ENCODE measurements at regions not wholly inside any gene's neighbourhood (a gene's known extent, or its start where the extent isn't known, plus 50 kb on each side); places are given as distances from the start of the nearest gene placed in this dataset.

DNA sequence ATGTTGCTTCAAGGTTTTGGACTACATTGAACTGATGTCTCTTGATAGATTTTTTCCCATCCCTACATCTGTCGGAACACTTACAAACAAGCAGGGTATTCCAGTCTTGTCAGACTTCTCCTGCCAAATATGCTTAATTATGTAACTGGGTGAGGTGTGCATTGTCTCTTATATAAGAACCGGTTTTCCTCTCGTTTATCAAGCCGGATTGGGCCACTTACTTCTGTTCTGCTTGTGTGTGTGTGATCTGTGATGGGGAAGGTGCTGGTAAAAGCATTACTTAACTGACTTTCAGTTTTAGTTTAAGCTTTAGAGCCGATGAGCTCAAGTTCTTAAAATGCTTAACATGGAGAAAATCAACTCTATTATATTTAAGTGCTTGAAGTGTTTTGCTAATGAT, 57.9 kb downstream of the OTUD1 start:
- no peaks in the 10 kb centered on the region for H3K9me3 ChIP-seq (ENCODE audit: control insufficient read depth in 1 of 2, insufficient read depth in 1 of 2, low read depth in 1 of 2, low read length in 2 of 2)
- H3K27me3 ChIP-seq (ENCODE audit: insufficient read depth, low read length), result peaks cover 14% of the 10 kb centered on the region; the same call in 1 of the 2 replicates
- H3K4me2 ChIP-seq (ENCODE audit: low read length), result no peak overlapping the region
- H3K9ac ChIP-seq (ENCODE audit: low read length), result no peak overlapping the region
- H3K9me2 ChIP-seq (ENCODE audit: insufficient read depth), result no peaks in the 10 kb centered on the region
- no TSS peak for BruUV-seq (replicated peaks)
- no peak overlapping the region for H3K27ac ChIP-seq (ENCODE audit: low read depth, low read length)
- no peaks in the 10 kb centered on the region for H3K4me1 ChIP-seq (ENCODE audit: control insufficient read depth in 1 of 2, insufficient read depth in 2 of 2, low read length in 2 of 2)
- no peaks in the 10 kb centered on the region for H3K79me2 ChIP-seq (ENCODE audit: insufficient read depth, low read length)
- TF ChIP-seq TCF7L2 (IDR thresholded peaks at IDR 0.05; ENCODE audit: borderline replicate concordance, extremely low read depth, insufficient read depth, insufficient read length) (no peak), ELF1 (IDR thresholded peaks at IDR 0.05; ENCODE audit: borderline replicate concordance, low read depth) (no peak), FOSL1 (IDR thresholded peaks at IDR 0.05; ENCODE audit: low read depth) (no peak), SP1 (IDR thresholded peaks at IDR 0.05; ENCODE audit: low read depth) (no peak), SRF (IDR thresholded peaks at IDR 0.05; ENCODE audit: low read depth) (no peak)
- POLR2A ChIA-PET, result no interaction called here
- H3K4me3 ChIP-seq (replicated peaks in 1 of 2; ENCODE audit: low read depth in 1 of 2, low read length in 2 of 2), result no peak overlapping the region
- H2AFZ ChIP-seq (ENCODE audit: low read depth, low read length, poor library complexity, severe bottlenecking), result no peak overlapping the region
- H3K36me3 ChIP-seq (ENCODE audit: control insufficient read depth in 1 of 2, insufficient read depth in 2 of 2, low read length in 2 of 2), result no peaks in the 10 kb centered on the region
- CTCF ChIA-PET, result interaction anchor here (1.2 to 1.6 kb wide), 2 partner anchors 182 to 202 kb away, joined by 3 to 4 read pairs; no protein-coding TSS in a partner anchor
- RAD21 ChIA-PET (ENCODE audit: low non-redundant PET in 1 of 2, low total read pairs in 2 of 2, uncharacterized antibody in 2 of 2, unreplicated experiment in 2 of 2), result no interaction called here
- no peaks in the 10 kb centered on the region for H4K20me1 ChIP-seq (ENCODE audit: insufficient read depth)
- ATAC-seq (no peak), DNase-seq (ENCODE audit: low read depth, low spot score) (no peak)
- intact Hi-C loops (cut with micrococcal nuclease), result no loop called here

DNA sequence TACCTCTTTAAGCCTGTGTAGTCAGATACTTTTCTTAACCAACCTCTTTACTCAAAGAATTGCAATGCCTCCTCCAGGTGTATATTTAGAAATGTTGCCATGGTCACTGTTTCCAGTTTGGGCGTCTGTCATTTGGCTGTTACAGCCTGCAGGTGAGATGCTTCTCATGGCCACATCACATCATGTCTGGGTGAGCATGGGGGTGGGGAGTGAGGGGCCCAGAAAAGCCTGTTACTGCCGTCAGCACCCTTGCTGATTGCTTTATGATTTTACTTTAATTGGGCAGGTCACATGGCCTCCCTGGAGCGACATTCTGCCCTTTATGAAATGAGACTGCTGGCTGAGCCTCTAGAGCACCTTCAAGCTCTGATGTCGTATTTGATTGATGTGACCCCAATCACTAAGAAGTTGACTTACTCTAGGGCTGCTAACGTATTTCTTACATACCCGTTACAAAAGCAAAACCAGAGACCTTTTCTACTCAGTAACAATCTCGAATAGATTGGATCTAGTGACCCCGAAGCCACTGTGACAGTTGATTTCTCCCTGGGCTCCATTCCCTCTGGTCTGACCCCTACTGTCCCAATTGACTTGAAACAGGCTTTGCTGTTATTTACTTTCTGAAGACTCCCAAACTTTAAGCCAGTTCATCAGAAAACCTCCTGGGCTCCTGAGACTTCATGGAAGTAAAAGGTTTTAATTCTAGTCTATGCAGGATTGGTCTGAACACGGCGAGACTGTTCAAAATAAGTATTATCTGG, 60.7 kb downstream of the OTUD1 start:
- Histone ChIP-seq H3K4me3 (replicated peaks in 1 of 2; ENCODE audit: low read depth in 1 of 2, low read length in 2 of 2) (no peak overlapping the region), H3K27me3 (ENCODE audit: insufficient read depth, low read length) (peaks cover 10% of the 10 kb centered on the region; the same call in 1 of the 2 replicates), H3K4me1 (ENCODE audit: control insufficient read depth in 1 of 2, insufficient read depth in 2 of 2, low read length in 2 of 2) (no peaks in the 10 kb centered on the region), H4K20me1 (ENCODE audit: insufficient read depth) (no peaks in the 10 kb centered on the region), H3K79me2 (ENCODE audit: insufficient read depth, low read length) (no peaks in the 10 kb centered on the region), H3K4me2 (ENCODE audit: low read length) (no peak overlapping the region), H3K9me3 (ENCODE audit: control insufficient read depth in 1 of 2, insufficient read depth in 1 of 2, low read depth in 1 of 2, low read length in 2 of 2) (no peaks in the 10 kb centered on the region), H3K27ac (ENCODE audit: low read depth, low read length) (no peak overlapping the region), H3K9me2 (ENCODE audit: insufficient read depth) (no peaks in the 10 kb centered on the region), H2AFZ (ENCODE audit: low read depth, low read length, poor library complexity, severe bottlenecking) (no peak overlapping the region), H3K36me3 (ENCODE audit: control insufficient read depth in 1 of 2, insufficient read depth in 2 of 2, low read length in 2 of 2) (no peaks in the 10 kb centered on the region), H3K9ac (ENCODE audit: low read length) (no peak overlapping the region)
- CTCF ChIA-PET, result no interaction called here
- RAD21 ChIA-PET (ENCODE audit: low non-redundant PET in 1 of 2, low total read pairs in 2 of 2, uncharacterized antibody in 2 of 2, unreplicated experiment in 2 of 2), result no interaction called here
- BruUV-seq (replicated peaks), result no TSS peak
- intact Hi-C loops (cut with micrococcal nuclease), result no loop called here
- POLR2A ChIA-PET, result no interaction called here
- DNase-seq (ENCODE audit: low read depth, low spot score) (no peak), ATAC-seq (no peak)
- TF ChIP-seq, protein P1, sequence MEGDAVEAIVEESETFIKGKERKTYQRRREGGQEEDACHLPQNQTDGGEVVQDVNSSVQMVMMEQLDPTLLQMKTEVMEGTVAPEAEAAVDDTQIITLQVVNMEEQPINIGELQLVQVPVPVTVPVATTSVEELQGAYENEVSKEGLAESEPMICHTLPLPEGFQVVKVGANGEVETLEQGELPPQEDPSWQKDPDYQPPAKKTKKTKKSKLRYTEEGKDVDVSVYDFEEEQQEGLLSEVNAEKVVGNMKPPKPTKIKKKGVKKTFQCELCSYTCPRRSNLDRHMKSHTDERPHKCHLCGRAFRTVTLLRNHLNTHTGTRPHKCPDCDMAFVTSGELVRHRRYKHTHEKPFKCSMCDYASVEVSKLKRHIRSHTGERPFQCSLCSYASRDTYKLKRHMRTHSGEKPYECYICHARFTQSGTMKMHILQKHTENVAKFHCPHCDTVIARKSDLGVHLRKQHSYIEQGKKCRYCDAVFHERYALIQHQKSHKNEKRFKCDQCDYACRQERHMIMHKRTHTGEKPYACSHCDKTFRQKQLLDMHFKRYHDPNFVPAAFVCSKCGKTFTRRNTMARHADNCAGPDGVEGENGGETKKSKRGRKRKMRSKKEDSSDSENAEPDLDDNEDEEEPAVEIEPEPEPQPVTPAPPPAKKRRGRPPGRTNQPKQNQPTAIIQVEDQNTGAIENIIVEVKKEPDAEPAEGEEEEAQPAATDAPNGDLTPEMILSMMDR (IDR thresholded peaks at IDR 0.05 in 2 of 3, conservative IDR thresholded peaks at IDR 0.05 in 1 of 3; ENCODE audit: borderline replicate concordance in 1 of 3, insufficient read depth in 1 of 3, low read depth in 2 of 3, low read length in 2 of 3), result peak in 1 of 3 experiments; percentile 10; a peak in 1 of 6 replicates
- no peak for TF ChIP-seq ZFX (IDR thresholded peaks at IDR 0.05)
- TF ChIP-seq, protein P2, sequence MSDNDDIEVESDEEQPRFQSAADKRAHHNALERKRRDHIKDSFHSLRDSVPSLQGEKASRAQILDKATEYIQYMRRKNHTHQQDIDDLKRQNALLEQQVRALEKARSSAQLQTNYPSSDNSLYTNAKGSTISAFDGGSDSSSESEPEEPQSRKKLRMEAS (IDR thresholded peaks at IDR 0.05), result no peak
- TF ChIP-seq, protein P3, sequence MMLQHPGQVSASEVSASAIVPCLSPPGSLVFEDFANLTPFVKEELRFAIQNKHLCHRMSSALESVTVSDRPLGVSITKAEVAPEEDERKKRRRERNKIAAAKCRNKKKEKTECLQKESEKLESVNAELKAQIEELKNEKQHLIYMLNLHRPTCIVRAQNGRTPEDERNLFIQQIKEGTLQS (IDR thresholded peaks at IDR 0.05), result no peak
- TF ChIP-seq EZH2phosphoT487 (IDR thresholded peaks at IDR 0.05; ENCODE audit: borderline replicate concordance), result no peak
